AG08395 (cell line): ENCODE measurements at regions not wholly inside any gene's neighbourhood (a gene's known extent, or its start where the extent isn't known, plus 50 kb on each side); places are given as distances from the start of the nearest gene placed in this dataset.

Experiments
- DNase-seq: peaks from one replicate; pipeline ENCODE4 v3.0.0; 2012; ENCODE audit warnings: mixed read lengths, low spot score

GRCh38 chr17:77474292-77474988 lies 333.7 kb downstream of the SEC14L1 start:
- peak; percentile 46 for DNase-seq

- DNase-seq, result peak; percentile 74
Measured at GRCh38 chr17:77475016-77475976, 334.5 kb downstream of the SEC14L1 start.

GRCh38 chr17:77476006-77476405 lies 335.2 kb downstream of the SEC14L1 start:
- DNase-seq, result no peak

GRCh38 chr17:77476498-77476897 lies 335.7 kb downstream of the SEC14L1 start:
- no peak for DNase-seq

- DNase-seq, result peak; percentile 97
Measured at GRCh38 chr17:77476931-77477805, 336.4 kb downstream of the SEC14L1 start.

- DNase-seq, result no peak
Measured at GRCh38 chr17:77478281-77478680, 337.5 kb downstream of the SEC14L1 start.

- DNase-seq, result no peak
Measured at GRCh38 chr17:77478899-77479298, 338.1 kb downstream of the SEC14L1 start.

GRCh38 chr17:77479372-77480198 lies 338.8 kb downstream of the SEC14L1 start:
- no peak for DNase-seq

- no peak for DNase-seq
Measured at GRCh38 chr17:77480199-77480508, 339.4 kb downstream of the SEC14L1 start.

GRCh38 chr17:77480509-77481215 lies 339.9 kb downstream of the SEC14L1 start:
- DNase-seq, result no peak

- no peak for DNase-seq
Measured at GRCh38 chr17:77481476-77482374, 341.0 kb downstream of the SEC14L1 start.

- no peak for DNase-seq
Measured at GRCh38 chr17:77482375-77483127, 341.8 kb downstream of the SEC14L1 start.

GRCh38 chr17:77483128-77483598 lies 342.4 kb downstream of the SEC14L1 start:
- DNase-seq, result no peak

GRCh38 chr17:77484111-77484510 lies 343.3 kb downstream of the SEC14L1 start:
- DNase-seq, result no peak

GRCh38 chr17:77485089-77485833 lies 344.5 kb downstream of the SEC14L1 start:
- DNase-seq, result no peak

- DNase-seq, result no peak
Measured at GRCh38 chr17:77487211-77487629, 346.5 kb downstream of the SEC14L1 start.

- no peak for DNase-seq
Measured at GRCh38 chr17:77487677-77488530, 347.1 kb downstream of the SEC14L1 start.
